ENCODE measurements at regions not wholly inside any gene's neighbourhood (a gene's known extent, or its start where the extent isn't known, plus 50 kb on each side); places are given as distances from the start of the nearest gene placed in this dataset.

- TF ChIP-seq EP300 (IDR thresholded peaks at IDR 0.05), result no peak
- no peak for TF ChIP-seq CTCF (IDR thresholded peaks at IDR 0.05)
Observed at GRCh38 chr9:713091-713490, 128.4 kb upstream of the DMRT1 start.
